ENCODE measurements at regions not wholly inside any gene's neighbourhood (a gene's known extent, or its start where the extent isn't known, plus 50 kb on each side); places are given as distances from the start of the nearest gene placed in this dataset.

- DNase-seq (ENCODE audit: low read depth in 2 of 2): no peak
Observed at GRCh38 chr12:24560192-24560775, 388.6 kb downstream of the BCAT1 start.

- no peak for DNase-seq (ENCODE audit: low read depth in 2 of 2)
Observed at GRCh38 chr12:24557738-24558137, 391.2 kb downstream of the BCAT1 start.

GRCh38 chr12:24555730-24556129, 393.2 kb downstream of the BCAT1 start:
- no peak for DNase-seq (ENCODE audit: low read depth in 2 of 2)

- no peak for DNase-seq (ENCODE audit: low read depth in 2 of 2)
Observed at GRCh38 chr12:24554612-24555295, 394.1 kb downstream of the BCAT1 start.

GRCh38 chr12:24553259-24553658, 395.6 kb downstream of the BCAT1 start:
- DNase-seq (ENCODE audit: low read depth in 2 of 2): no peak

- DNase-seq (ENCODE audit: low read depth in 2 of 2): no peak
Observed at GRCh38 chr12:24551163-24551786, 397.6 kb downstream of the BCAT1 start.

GRCh38 chr12:24550609-24551008, 398.3 kb downstream of the BCAT1 start:
- DNase-seq (ENCODE audit: low read depth in 2 of 2): no peak

GRCh38 chr12:24546661-24547060, 402.2 kb downstream of the BCAT1 start:
- no peak for DNase-seq (ENCODE audit: low read depth in 2 of 2)

- DNase-seq (ENCODE audit: low read depth in 2 of 2): no peak
Observed at GRCh38 chr12:24546084-24546483, 402.8 kb downstream of the BCAT1 start.

- DNase-seq (ENCODE audit: low read depth in 2 of 2): no peak
Observed at GRCh38 chr12:24544368-24544767, 404.5 kb downstream of the BCAT1 start.

- no peak for DNase-seq (ENCODE audit: low read depth in 2 of 2)
Observed at GRCh38 chr12:24541193-24541871, 407.6 kb downstream of the BCAT1 start.

- no peak for DNase-seq (ENCODE audit: low read depth in 2 of 2)
Observed at GRCh38 chr12:24539646-24540045, 409.3 kb downstream of the BCAT1 start.

GRCh38 chr12:24537083-24537860, 411.6 kb downstream of the BCAT1 start:
- DNase-seq (ENCODE audit: low read depth in 2 of 2): no peak

- no peak for DNase-seq (ENCODE audit: low read depth in 2 of 2)
Observed at GRCh38 chr12:24535334-24536069, 413.4 kb downstream of the BCAT1 start.

- no peak for DNase-seq (ENCODE audit: low read depth in 2 of 2)
Observed at GRCh38 chr12:24534622-24535021, 414.3 kb downstream of the BCAT1 start.

- DNase-seq (ENCODE audit: low read depth in 2 of 2): no peak
Observed at GRCh38 chr12:24533716-24534352, 415.1 kb downstream of the BCAT1 start.

GRCh38 chr12:24530689-24531088, 418.2 kb downstream of the BCAT1 start:
- DNase-seq (ENCODE audit: low read depth in 2 of 2): no peak

- DNase-seq (ENCODE audit: low read depth in 2 of 2): no peak
Observed at GRCh38 chr12:24527102-24527501, 421.8 kb downstream of the BCAT1 start.

GRCh38 chr12:24522736-24523135, 426.2 kb downstream of the BCAT1 start:
- no peak for DNase-seq (ENCODE audit: low read depth in 2 of 2)

- no peak for DNase-seq (ENCODE audit: low read depth in 2 of 2)
Observed at GRCh38 chr12:24519759-24520158, 429.1 kb downstream of the BCAT1 start.

- no peak for DNase-seq (ENCODE audit: low read depth in 2 of 2)
Observed at GRCh38 chr12:24517000-24517399, 431.9 kb downstream of the BCAT1 start.
